MM.1S (cell line): ENCODE measurements at regions not wholly inside any gene's neighbourhood (a gene's known extent, or its start where the extent isn't known, plus 50 kb on each side); places are given as distances from the start of the nearest gene placed in this dataset.

Experiments used
- EZH2 ChIP-seq: fragments of 300-600 bp; sonication (generic); optimal IDR thresholded peaks from 2 replicates; pipeline ENCODE3; 2017; ENCODE audit warnings: low read depth, mild to moderate bottlenecking, antibody characterized with exemption, low read length, mixed read lengths
- TF ChIP-seq, protein P1 (sequence below): fragments of 300-600 bp; sonication (generic); IDR thresholded peaks from 2 replicates; pipeline ENCODE4 v1.5.1; 2016; ENCODE audit warnings: antibody characterized with exemption, low read length, mixed read lengths

DNA sequence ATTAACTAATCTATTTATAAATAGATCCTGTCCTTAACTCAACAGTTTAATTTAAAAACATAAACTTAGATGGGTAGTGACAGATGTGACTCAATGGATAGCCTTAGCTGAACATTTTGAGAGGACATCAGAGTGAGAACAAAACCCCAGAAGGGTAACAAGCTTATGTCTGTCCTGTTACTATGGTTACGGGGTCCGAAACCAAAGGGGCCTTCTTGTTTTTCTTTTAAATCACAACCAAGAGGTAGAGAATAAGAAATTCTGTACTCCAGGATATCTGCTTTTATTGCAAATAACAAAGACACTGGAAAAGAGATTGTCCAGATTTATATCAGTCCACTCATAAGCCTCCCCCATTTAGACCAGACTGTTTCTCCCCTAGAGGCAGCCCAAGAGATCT is 612.1 kb downstream of the MTRR start:
- TF ChIP-seq, protein P1, sequence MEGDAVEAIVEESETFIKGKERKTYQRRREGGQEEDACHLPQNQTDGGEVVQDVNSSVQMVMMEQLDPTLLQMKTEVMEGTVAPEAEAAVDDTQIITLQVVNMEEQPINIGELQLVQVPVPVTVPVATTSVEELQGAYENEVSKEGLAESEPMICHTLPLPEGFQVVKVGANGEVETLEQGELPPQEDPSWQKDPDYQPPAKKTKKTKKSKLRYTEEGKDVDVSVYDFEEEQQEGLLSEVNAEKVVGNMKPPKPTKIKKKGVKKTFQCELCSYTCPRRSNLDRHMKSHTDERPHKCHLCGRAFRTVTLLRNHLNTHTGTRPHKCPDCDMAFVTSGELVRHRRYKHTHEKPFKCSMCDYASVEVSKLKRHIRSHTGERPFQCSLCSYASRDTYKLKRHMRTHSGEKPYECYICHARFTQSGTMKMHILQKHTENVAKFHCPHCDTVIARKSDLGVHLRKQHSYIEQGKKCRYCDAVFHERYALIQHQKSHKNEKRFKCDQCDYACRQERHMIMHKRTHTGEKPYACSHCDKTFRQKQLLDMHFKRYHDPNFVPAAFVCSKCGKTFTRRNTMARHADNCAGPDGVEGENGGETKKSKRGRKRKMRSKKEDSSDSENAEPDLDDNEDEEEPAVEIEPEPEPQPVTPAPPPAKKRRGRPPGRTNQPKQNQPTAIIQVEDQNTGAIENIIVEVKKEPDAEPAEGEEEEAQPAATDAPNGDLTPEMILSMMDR: no peak
- no peak for TF ChIP-seq EZH2
